Astrocyte of the spinal cord (primary cell): ENCODE measurements at regions not wholly inside any gene's neighbourhood (a gene's known extent, or its start where the extent isn't known, plus 50 kb on each side); places are given as distances from the start of the nearest gene placed in this dataset.

ENCODE experiments used
- DNase-seq: peaks from one replicate; pipeline ENCODE4 v3.0.0; 2011; ENCODE audit warnings: low read depth, low spot score
- H3K4me3 ChIP-seq: 2 replicates; pipeline ENCODE4 v1.5.1; 2011; ENCODE audit warnings: low read depth, mild to moderate bottlenecking, low read length, moderate library complexity
- in situ Hi-C: cut with HindIII; loops from 2 replicates; pipeline ENCODE4 v1.10.0; 2017; ENCODE audit warnings: low sequenced_read_pairs
- TF ChIP-seq, protein P1 (sequence below): IDR thresholded peaks from 2 replicates; pipeline ENCODE4 v1.5.1; 2012; ENCODE audit warnings: low read depth, mild to moderate bottlenecking, low read length, inconsistent platforms

DNA sequence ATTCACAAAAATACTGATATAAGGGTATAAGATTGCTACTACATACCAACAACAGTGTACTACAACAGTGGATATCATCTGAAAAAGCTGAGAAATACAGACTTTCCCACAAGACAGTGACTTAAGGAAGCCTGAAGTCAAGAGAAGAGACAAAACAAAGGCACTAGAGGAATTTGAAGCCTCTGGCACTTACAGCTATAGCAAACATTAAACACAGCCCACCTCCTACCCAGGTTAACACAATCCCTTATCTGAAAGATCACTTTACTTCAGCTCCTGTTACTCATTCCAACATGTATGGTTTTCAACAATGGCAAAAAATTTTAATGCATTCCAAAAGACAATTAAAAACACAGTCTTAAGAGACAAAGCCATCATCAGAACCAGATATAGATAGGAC, 388.5 kb downstream of the JRKL start:
- TF ChIP-seq, protein P1, sequence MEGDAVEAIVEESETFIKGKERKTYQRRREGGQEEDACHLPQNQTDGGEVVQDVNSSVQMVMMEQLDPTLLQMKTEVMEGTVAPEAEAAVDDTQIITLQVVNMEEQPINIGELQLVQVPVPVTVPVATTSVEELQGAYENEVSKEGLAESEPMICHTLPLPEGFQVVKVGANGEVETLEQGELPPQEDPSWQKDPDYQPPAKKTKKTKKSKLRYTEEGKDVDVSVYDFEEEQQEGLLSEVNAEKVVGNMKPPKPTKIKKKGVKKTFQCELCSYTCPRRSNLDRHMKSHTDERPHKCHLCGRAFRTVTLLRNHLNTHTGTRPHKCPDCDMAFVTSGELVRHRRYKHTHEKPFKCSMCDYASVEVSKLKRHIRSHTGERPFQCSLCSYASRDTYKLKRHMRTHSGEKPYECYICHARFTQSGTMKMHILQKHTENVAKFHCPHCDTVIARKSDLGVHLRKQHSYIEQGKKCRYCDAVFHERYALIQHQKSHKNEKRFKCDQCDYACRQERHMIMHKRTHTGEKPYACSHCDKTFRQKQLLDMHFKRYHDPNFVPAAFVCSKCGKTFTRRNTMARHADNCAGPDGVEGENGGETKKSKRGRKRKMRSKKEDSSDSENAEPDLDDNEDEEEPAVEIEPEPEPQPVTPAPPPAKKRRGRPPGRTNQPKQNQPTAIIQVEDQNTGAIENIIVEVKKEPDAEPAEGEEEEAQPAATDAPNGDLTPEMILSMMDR = no peak
- in situ Hi-C loops = no loop called here
- no peak overlapping the region for H3K4me3 ChIP-seq

DNA sequence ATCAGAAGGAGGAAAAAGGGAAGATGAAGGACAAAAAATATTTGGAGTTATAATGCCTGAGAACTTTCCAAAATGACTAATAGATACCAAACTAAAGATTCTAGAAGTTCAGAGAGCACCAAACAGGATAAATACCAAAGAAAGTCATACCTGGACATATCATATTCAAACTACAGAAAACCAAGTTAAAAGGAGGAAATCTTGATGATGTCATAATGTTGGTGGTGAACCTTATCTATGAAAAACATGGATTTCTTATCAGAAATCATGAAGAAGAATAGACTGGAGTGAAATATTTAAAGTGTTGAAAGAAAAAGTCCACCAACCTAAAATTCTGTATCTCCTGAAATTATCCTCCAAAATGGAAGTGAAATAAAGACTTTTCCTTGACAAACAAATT, 389.2 kb downstream of the JRKL start:
- in situ Hi-C loops = no loop called here
- no peak overlapping the region for H3K4me3 ChIP-seq
- TF ChIP-seq, protein P1 = no peak
- no peak for DNase-seq

More for the DNA sequence above, 388.5 kb downstream of the JRKL start:
- no peak for DNase-seq

DNA sequence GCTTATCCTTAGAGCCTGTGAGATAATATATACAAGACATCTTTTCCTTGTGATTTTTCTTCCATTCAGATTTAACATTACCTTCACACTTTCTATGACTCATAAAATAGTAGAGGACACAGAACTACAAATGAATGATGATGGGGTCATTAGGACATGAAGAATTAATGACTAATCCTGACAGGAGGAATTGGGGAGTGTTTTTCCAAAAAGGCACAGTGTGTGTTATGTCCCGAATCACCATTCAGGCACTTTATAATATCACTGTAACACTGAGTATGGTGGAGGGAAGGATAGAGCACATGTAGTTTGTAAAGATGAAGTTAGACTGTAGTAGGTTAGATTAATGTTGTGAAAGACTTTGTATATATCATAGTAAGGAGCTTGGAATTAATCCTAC, 391.3 kb downstream of the JRKL start:
- DNase-seq = no peak
- TF ChIP-seq, protein P1 = no peak
- in situ Hi-C loops = no loop called here
- H3K4me3 ChIP-seq = no peak overlapping the region

DNA sequence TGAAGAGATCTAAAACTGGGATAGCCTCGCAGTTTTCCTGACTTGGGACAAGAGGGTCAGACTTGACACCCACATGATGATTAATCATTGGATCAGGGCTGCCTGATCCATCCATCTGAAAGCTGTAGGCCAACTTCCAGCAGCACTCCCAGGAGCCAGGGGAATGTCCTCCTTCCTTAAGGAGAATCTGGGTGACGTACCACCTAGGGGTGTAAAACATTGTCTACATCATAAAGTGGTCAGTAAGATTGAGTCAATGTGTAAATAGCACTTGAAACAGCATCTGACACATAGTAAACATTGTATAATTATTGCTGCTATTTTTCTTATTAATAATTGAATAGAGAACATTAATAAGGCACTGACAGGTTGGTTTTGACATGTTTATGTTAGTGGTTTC, 392.8 kb downstream of the JRKL start:
- TF ChIP-seq, protein P1 = no peak
- in situ Hi-C loops = no loop called here
- no peak for DNase-seq
- H3K4me3 ChIP-seq = no peak overlapping the region

DNA sequence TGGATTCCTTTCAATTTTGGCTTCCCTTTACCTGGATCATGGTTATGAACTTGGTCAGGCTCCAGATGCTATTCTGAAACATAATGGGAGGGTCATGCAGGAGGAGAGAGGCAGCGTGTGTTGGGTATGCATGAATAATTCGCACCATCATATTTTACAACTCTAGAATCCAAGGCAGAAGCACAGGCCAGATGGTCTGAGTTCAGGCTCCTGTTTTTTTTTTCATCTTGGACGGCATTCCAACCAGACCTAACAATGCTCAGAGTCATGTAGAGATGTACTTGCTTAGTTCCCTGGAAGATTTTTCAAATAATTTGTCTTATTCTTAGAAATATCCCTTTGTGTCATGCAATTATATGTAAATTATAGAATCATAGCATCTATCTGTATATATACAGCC, 393.5 kb downstream of the JRKL start:
- H3K4me3 ChIP-seq = no peak overlapping the region
- TF ChIP-seq, protein P1 = no peak
- no peak for DNase-seq
- in situ Hi-C loops = no loop called here

DNA sequence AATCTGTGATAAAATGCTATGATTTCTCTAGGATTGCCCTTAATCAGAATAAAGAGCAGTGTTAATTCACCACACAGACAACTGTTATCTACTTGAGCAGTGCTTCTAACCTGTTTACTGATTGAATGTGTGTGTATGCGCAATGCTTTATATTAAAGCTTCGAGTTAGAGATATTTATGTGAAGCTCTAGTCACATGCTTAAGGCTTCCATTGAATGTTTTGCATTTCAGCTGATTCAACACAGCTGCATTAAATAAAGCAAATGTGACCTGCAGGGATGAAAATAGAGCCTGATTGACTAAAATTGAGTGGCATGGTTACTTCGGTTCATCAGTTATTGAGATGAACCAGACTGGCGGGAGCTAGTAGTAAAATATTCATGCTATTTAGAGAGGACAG, 395.3 kb downstream of the JRKL start:
- in situ Hi-C loops = no loop called here
- no peak overlapping the region for H3K4me3 ChIP-seq
- DNase-seq = no peak
- TF ChIP-seq, protein P1 = no peak

DNA sequence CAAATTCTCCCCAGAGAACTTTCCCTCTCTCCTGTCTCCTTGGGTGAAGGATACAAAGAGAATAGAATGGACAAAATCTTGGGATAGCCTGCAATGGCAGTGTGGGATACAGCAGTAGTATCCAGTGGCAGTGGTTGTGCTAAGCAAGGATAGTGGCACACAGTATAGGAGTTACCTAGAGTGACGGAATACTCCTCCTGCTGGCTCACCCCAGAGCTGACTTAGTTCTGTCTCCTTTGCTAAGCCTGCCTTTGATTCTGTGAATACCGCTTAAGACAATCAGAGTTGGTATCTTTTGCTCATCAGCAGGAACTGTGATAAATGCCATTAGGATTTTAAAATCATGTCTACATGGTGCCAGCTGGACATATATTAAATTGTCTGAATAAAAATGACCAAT, 404.3 kb downstream of the JRKL start:
- in situ Hi-C loops = no loop called here
- no peak overlapping the region for H3K4me3 ChIP-seq
- DNase-seq = no peak
- TF ChIP-seq, protein P1 = no peak
